Colonic mucosa (tissue), 4 donors: ENCODE measurements at regions not wholly inside any gene's neighbourhood (a gene's known extent, or its start where the extent isn't known, plus 50 kb on each side); places are given as distances from the start of the nearest gene placed in this dataset.

ENCODE experiments used
- DNase-seq: peaks from one replicate; pipeline ENCODE4 v3.0.0-alpha.2; 2020
- H3K27ac ChIP-seq: fragments of 200-600 bp; one replicate; pipeline ENCODE4 v1.8.0; 2021
- H3K27me3 ChIP-seq: fragments of 200-600 bp; one replicate; pipeline ENCODE4 v1.8.0; 2021
- H3K36me3 ChIP-seq: fragments of 200-600 bp; one replicate; pipeline ENCODE4 v1.8.0; 2021
- H3K4me1 ChIP-seq: fragments of 200-600 bp; one replicate; pipeline ENCODE4 v1.8.0; 2021; ENCODE audit warnings: mild to moderate bottlenecking
- H3K4me3 ChIP-seq: fragments of 200-600 bp; one replicate; pipeline ENCODE4 v1.8.0; 2021
- H3K9ac ChIP-seq, 2 donors: one replicate each; pipeline ENCODE4 v1.7.0; 2013; ENCODE audit warnings: control low read depth in 2 of 2, low read depth in 2 of 2, low read length in 2 of 2
- H3K9me3 ChIP-seq: fragments of 200-600 bp; one replicate; pipeline ENCODE4 v1.8.0; 2021
- intact Hi-C: fragments of 100-400 bp; cut with DNase I; formaldehyde crosslinking; loops from one replicate; pipeline ENCODE4 v1.14.1; 2022
- TF ChIP-seq, protein P1 (sequence below): fragments of 200-600 bp; IDR thresholded peaks from one replicate; pipeline ENCODE4 v1.8.0; 2022; ENCODE audit warnings: antibody characterized with exemption, mild to moderate bottlenecking
- donor health status: healthy.
- donor health status: DM: no; HTN: no; CAD: no.
- donor health status: DM: no; HTN: no; CAD: no.

GRCh38 chr1:245055752-245056151, 99.0 kb upstream of the KIF26B start:
- H3K36me3 ChIP-seq, result no peaks in the 10 kb centered on the region
- H3K9ac ChIP-seq, result no peak overlapping the region
- H3K4me1 ChIP-seq, result no peaks in the 10 kb centered on the region
- no peak overlapping the region for H3K4me3 ChIP-seq
- intact Hi-C loops, result no loop called here
- TF ChIP-seq, protein P1, sequence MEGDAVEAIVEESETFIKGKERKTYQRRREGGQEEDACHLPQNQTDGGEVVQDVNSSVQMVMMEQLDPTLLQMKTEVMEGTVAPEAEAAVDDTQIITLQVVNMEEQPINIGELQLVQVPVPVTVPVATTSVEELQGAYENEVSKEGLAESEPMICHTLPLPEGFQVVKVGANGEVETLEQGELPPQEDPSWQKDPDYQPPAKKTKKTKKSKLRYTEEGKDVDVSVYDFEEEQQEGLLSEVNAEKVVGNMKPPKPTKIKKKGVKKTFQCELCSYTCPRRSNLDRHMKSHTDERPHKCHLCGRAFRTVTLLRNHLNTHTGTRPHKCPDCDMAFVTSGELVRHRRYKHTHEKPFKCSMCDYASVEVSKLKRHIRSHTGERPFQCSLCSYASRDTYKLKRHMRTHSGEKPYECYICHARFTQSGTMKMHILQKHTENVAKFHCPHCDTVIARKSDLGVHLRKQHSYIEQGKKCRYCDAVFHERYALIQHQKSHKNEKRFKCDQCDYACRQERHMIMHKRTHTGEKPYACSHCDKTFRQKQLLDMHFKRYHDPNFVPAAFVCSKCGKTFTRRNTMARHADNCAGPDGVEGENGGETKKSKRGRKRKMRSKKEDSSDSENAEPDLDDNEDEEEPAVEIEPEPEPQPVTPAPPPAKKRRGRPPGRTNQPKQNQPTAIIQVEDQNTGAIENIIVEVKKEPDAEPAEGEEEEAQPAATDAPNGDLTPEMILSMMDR, result no peak
- H3K27ac ChIP-seq, result no peak overlapping the region
- no peaks in the 10 kb centered on the region for H3K27me3 ChIP-seq
- DNase-seq, result no peak
- H3K9me3 ChIP-seq, result no peaks in the 10 kb centered on the region

DNA sequence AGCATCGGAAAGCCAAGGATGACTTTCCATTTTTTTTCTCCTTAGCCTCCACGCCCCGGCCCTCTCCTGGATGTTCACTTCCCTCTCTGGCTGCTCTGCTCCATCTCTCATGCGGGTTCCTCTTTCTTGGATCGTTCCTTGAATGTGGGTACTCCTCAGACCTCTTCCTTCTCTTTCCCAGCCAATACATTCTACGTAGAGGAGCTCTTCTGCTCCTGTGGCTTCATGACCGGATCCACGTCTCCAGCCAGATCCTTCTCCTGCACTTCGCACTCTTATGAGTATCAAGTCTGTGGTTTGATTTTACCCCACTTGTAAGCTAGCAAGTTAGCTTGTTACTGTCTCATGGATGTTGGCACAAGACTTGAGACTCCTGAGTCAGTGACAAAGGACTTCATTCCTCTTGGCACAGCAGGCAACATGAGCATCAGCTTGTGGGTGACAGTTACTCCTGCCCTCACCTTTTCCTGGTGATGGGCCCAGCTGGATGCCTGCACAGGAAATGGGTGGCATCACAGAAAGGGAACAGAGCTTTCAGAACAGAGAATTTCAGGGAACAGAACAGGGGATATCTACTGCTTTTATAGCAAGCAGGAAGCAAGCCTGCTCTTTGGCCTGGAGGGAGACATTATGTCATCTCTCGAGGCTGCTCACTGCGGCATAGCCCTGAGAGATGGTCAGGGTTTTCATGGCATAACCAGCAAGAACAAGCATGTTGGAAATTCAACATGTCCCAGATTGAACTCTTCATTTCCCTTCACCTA, 100.1 kb upstream of the KIF26B start:
- Histone ChIP-seq H3K27me3 (no peaks in the 10 kb centered on the region), H3K36me3 (no peaks in the 10 kb centered on the region), H3K9ac (no peak overlapping the region), H3K4me1 (no peaks in the 10 kb centered on the region), H3K9me3 (no peaks in the 10 kb centered on the region), H3K27ac (no peak overlapping the region), H3K4me3 (no peak overlapping the region)
- DNase-seq, result no peak
- TF ChIP-seq, protein P1, result no peak
- intact Hi-C loops, result no loop called here

DNA sequence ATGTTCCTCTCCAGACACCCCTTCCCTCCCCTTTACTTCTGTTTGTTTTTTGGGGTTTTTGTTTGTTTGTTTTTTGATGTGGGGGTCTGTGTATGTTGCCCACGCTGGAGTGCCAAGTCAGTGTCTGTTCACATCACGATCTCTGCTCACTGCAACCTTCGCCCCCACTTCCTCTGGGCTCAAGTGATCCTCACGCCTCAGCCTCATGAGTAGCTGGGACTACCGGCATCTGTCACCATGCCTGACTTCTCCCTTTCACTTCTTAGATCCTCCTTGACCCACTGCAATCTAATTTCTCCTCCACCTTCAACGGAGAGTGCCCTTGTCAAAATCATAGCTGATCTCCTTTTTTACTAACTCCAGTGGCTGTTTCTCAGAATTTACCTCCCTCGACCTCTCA, 100.7 kb upstream of the KIF26B start:
- H3K27ac ChIP-seq, result no peak overlapping the region
- intact Hi-C loops, result no loop called here
- TF ChIP-seq, protein P1, result no peak

DNA sequence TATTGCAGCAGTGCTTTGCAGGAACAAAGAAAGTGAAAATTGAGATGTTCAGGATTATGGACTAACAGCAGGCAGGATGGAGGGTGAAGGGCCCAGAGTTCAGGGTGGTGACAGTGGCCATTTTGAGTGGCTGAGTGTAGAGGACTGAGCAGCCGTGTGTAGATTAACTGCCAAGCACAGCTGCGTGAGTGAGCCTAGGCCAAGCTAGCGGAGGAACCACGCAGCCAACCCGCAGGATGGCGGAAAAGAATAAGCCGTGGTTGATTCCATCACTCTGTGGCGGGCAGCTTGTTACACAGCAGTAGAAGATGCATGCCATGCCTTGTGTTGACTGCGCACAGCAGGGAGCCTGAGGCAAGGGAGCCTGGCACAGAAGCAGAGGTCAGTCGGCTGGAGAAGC, 102.5 kb upstream of the KIF26B start:
- intact Hi-C loops, result no loop called here
- Histone ChIP-seq H3K9me3 (no peaks in the 10 kb centered on the region), H3K36me3 (no peaks in the 10 kb centered on the region), H3K4me3 (no peak overlapping the region), H3K4me1 (no peaks in the 10 kb centered on the region), H3K27ac (no peak overlapping the region), H3K9ac (no peak overlapping the region), H3K27me3 (no peaks in the 10 kb centered on the region)
- TF ChIP-seq, protein P1, result no peak
- no peak for DNase-seq

More for the DNA sequence above, 100.7 kb upstream of the KIF26B start:
- Histone ChIP-seq H3K4me3 (no peak overlapping the region), H3K27me3 (no peaks in the 10 kb centered on the region), H3K9me3 (no peaks in the 10 kb centered on the region), H3K9ac (no peak overlapping the region), H3K36me3 (no peaks in the 10 kb centered on the region), H3K4me1 (no peaks in the 10 kb centered on the region)
- no peak for DNase-seq

DNA sequence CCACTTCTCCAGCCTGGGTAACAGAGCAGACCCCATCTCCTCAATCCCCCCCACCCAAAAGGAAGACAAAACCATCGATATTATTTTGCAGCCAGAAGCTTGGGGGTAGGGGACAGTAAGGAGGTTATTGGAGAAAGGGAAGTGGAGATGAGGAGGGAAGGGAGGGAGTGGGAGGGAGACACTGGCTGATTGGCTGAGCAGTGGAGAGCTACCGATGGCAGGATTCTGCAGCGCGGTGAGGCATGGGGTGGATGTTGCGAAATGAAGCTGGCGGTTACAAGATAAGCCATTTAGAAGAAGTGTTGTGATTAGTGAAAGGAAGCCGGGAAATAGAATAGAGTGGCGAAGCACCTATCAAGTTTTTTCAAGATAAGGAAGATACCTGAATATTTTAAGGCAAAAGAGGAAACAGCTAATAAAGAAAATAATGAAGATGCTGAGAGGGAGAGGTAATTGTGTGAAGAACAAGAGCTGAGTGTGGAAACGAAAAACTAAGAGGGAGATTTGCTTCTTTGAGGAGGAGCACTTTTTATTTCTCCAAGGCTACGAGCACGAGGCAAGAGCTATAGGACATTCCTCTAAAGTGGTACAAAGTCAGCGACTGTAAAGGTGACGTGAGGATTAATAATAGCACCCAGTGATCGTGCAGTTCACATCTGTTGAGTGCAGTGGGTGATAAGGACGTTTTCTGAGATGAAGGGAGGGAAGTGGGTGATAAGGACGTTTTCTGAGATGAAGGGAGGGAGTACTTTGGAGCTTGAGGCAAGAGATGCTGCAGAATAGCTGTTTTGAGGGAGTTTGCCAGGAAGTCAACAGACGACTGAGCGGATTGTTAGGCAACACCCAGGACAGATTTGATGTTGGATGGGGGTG, 103.2 kb upstream of the KIF26B start:
- DNase-seq, result no peak
- Histone ChIP-seq H3K4me3 (no peak overlapping the region), H3K9me3 (no peaks in the 10 kb centered on the region), H3K27me3 (no peaks in the 10 kb centered on the region), H3K27ac (no peak overlapping the region), H3K36me3 (no peaks in the 10 kb centered on the region), H3K9ac (no peak overlapping the region), H3K4me1 (no peaks in the 10 kb centered on the region)
- TF ChIP-seq, protein P1, result no peak
- intact Hi-C loops, result no loop called here
